ENCODE measurements at regions not wholly inside any gene's neighbourhood (a gene's known extent, or its start where the extent isn't known, plus 50 kb on each side); places are given as distances from the start of the nearest gene placed in this dataset.

DNA sequence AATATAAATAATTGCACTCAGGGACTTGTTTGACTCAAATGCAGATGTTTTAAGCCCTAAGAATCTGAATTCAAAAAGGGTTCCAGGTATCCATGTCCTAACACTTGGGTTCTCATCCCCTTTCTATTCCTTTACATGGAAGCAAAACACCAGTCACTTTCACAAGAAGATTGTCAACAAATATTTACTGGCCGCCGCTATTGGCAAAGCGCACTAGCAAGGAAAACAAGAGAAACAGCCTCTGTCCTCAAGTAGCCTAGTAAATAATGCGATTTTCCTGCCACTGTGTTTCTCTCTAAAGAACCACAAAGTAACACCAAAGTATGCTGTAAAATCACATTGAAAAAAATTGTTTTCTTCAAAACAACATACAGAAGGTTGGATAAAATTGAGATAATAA lies 66.7 kb upstream of the EZH2 start:
- no peak for DNase-seq (ENCODE audit: low read depth)

DNA sequence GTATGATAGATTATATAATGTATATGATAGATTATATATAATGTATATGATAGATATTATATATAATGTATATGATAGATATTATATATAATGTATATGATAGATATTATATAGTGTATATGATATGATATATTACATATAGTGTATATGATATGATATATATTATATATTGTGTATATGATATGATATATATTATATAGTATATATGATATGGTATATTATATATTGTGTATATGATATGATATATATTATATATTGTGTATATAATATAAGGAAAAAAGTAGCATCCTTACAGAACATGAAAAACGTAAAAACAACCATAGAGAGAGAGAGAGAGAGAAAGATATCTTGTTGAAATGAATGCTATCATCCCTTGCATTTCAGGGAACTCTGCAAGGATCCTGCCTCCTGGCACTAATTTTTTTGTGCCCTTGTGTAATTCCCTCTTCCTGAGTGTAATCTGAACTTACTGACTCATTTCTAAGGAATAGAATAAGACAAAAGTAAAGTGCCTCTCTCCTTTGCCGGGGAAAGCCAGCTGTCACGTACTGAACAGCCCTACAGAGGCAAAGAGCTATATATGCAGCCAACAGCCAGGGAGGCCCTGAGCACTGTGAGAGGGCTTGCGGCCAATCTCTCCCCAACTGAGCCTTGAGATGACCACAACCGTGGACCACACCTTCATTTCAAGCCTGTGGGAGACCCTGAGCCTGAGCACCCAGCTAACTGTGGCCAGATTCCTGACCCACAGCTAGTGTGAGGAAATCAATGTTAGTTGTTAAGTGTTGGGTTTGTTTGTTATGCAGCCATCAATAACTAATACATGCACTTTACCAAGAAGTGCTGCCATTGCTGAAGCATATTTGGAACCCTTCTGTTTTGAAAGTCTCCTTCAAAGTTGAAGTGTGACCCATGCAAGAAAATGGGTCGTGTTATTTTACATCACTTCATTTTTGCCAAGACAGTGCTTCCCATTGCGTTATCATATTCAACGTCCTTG lies 61.1 kb upstream of the EZH2 start:
- DNase-seq (ENCODE audit: low read depth): no peak

GRCh38 chr7:148941598-148942275 lies 57.6 kb upstream of the EZH2 start:
- DNase-seq (ENCODE audit: low read depth): no peak

DNA sequence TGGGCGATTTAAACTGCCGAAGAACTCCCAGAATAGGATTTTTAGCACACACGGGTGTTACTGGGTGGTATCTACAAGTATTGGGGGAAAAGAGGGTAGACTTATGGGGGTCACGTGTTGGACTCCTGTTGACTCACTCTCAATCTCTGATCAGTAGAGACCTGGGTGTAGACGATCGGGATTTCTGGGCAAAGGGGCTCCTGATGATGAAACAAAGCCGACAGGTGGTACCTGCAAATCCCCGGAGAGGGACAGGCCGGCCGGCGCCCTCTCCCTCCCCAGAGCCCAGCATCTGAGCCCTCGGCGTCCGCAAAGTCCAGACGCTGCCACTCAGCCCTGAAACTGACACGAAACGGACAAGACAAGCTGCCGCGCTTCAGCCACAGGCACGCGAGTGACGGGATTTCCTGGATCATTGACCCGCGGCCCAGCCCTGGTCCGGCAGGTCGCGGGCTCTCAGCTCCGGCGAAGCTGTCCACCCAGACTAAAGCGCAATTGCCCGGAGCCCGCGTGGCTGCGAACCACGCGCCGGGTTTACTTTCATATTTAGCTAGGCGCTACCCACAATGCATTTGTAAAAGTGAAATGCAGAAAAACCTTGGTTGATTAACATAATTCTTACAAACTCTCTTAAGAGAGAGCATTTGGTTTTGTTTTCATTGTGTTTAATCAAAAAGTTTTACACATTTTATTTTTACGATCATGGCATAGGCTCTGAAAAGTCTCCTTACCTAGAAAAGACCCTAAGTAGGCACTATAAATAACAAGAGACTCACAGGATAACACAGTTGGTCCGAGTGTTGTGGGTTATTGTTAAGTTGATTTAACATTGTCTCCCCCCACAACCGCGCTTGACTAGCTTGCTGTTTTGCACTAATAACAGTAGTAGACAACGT lies 56.9 kb upstream of the EZH2 start:
- DNase-seq (ENCODE audit: low read depth): peak; percentile 86

DNA sequence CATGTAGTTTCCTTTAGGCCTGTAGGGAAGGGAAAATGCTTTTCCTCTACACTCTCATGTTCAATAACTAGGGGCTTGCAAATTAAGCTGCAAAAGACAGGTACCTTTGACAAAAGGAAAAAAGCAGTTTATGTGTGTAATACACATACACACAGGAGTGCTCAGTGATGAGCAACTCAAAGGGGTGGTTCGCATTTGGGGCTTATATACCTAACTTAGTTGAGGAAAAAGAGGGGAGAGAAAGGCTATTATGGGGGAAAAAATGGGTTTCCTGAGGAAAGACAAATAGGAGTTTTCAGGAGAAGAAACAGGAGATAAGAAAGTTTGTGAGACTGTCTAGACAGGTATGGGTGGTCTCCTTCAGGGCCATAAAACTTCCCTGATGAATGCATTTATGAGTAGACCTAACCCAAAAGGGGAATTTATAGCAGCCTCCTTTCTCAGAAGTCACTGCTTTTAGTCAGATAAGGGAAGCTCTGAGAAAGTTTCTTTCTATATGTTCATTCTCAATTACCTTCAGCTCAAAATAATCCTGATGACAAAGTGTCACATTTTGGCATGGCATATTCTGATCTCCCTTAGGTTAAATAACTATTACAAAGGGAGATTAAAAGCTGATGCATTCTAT lies 55.2 kb upstream of the EZH2 start:
- no peak for DNase-seq (ENCODE audit: low read depth)

GRCh38 chr7:148935451-148935850 lies 51.4 kb upstream of the EZH2 start:
- no peak for DNase-seq (ENCODE audit: low read depth)
